GM06990 (cell line): ENCODE measurements at regions not wholly inside any gene's neighbourhood (a gene's known extent, or its start where the extent isn't known, plus 50 kb on each side); places are given as distances from the start of the nearest gene placed in this dataset.
"Not testable (repeated sequence)": the region's sequence is repeated elsewhere in the genome, so short reads cannot be mapped to it uniquely, and the experiment has no call there.

ENCODE experiments used
- DNase-seq: peaks from one replicate; pipeline ENCODE4 v3.0.0-alpha.2; 2011; ENCODE audit not compliant: insufficient read length; ENCODE audit errors: extremely low read depth
- H3K27me3 ChIP-seq: replicated peaks from 2 replicates; pipeline ENCODE4 v1.6.0; 2011; ENCODE audit warnings: low read length; ENCODE audit not compliant: control insufficient read depth, insufficient read depth
- H3K36me3 ChIP-seq: 2 replicates; pipeline ENCODE4 v1.5.1; 2011; ENCODE audit warnings: low read length; ENCODE audit not compliant: control insufficient read depth, insufficient read depth
- H3K4me3 ChIP-seq: replicated peaks from 2 replicates; pipeline ENCODE4 v1.5.1; 2011; ENCODE audit warnings: low read depth, mild to moderate bottlenecking, control low read depth, low read length
- TF ChIP-seq, protein P1 (sequence below): IDR thresholded peaks from 2 replicates; pipeline ENCODE4 v1.5.1; 2011; ENCODE audit warnings: low read length, control low read depth, mild to moderate bottlenecking, inconsistent platforms; ENCODE audit not compliant: insufficient read depth, poor library complexity, severe bottlenecking

DNA sequence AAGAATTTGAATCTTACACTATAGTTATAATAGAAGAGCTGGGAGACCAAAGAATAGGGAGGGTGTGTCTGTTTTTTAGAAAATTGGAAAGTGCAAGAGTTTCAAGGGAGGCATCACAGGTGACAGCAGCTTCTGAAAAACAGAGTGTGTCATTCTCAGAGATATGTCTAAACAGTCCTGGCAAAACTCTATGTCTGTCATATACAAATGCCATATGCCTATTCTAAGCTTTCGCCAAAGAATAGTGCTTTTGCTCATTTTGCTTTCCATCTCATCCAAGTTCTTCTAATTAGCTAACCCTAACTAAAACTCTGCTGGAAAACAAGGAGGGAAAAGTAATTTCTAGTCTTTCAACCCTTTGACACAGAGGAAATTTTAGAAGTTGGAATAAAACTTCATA lies 388.0 kb upstream of the TYRP1 start:
- TF ChIP-seq, protein P1, sequence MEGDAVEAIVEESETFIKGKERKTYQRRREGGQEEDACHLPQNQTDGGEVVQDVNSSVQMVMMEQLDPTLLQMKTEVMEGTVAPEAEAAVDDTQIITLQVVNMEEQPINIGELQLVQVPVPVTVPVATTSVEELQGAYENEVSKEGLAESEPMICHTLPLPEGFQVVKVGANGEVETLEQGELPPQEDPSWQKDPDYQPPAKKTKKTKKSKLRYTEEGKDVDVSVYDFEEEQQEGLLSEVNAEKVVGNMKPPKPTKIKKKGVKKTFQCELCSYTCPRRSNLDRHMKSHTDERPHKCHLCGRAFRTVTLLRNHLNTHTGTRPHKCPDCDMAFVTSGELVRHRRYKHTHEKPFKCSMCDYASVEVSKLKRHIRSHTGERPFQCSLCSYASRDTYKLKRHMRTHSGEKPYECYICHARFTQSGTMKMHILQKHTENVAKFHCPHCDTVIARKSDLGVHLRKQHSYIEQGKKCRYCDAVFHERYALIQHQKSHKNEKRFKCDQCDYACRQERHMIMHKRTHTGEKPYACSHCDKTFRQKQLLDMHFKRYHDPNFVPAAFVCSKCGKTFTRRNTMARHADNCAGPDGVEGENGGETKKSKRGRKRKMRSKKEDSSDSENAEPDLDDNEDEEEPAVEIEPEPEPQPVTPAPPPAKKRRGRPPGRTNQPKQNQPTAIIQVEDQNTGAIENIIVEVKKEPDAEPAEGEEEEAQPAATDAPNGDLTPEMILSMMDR: no peak
- Histone ChIP-seq H3K27me3 (no peaks in the 10 kb centered on the region), H3K4me3 (no peak overlapping the region), H3K36me3 (no peaks in the 10 kb centered on the region)
- DNase-seq: no peak

DNA sequence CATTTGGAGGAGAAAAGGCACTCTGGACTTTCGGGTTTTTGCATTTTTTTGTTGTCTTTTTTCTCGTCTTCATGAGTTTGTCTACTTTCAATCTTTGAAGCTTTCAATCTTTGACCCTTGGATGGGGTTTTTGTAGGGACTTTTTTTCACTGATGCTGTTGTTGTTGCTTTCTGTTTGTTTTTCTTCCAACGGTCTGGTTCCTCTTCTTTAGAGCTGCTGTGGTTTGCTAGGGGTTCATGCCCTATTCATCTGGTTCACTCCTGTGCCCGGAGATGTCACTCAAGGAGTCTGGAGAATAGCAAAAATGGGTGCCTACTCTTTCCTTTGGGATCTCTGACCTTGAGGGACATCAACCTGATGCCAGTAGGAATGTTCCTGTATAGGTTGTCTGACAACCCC lies 378.6 kb upstream of the TYRP1 start:
- Histone ChIP-seq H3K27me3 (no peaks in the 10 kb centered on the region), H3K36me3 (no peaks in the 10 kb centered on the region), H3K4me3 (no peak overlapping the region)
- TF ChIP-seq, protein P1: no peak
- no peak for DNase-seq

DNA sequence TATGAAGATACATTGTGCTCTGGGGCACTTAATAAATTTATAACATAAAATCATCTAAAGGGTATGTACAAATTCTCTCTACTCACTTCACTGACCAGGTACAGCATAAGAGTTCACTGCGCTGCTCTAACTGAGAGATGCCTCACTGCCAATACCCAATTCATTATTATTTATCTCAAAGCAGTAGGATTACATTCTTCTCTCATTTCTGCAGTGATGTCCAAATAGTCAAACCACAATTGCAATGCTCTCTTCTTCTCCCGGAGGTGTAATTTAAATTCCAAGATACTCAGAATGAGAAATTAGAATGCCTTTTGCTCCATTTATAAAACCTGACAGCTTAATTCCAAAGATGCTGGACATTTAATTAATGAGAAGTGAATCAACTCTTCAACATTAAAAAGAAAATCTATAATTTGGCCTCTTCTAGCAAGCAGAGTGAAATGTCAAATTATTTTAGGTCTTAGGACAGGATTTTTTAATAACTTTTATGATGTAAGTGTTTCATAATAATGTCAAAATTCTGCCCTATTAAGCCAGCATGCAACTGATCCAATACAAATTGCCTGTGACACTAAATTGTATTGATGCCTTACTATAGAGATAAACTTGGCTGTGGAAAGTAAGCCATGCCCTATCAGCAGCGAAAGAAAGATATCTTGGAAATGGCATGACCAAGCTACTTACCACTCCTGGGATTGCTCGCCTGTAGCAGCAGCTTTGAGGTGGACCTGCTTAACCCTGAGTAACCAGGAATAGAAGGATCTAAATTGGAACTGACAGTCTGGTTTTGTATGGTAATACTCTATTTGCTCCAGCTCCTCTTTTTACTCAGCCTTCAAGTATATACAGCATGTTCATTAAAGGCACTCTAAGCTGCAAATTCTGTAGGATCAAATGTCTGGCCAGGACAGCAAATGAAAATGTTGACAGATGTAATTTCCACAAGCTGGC lies 374.2 kb upstream of the TYRP1 start:
- DNase-seq: no peak
- no peaks in the 10 kb centered on the region for H3K27me3 ChIP-seq
- H3K4me3 ChIP-seq: no peak overlapping the region
- H3K36me3 ChIP-seq: no peaks in the 10 kb centered on the region
- TF ChIP-seq, protein P1: no peak

DNA sequence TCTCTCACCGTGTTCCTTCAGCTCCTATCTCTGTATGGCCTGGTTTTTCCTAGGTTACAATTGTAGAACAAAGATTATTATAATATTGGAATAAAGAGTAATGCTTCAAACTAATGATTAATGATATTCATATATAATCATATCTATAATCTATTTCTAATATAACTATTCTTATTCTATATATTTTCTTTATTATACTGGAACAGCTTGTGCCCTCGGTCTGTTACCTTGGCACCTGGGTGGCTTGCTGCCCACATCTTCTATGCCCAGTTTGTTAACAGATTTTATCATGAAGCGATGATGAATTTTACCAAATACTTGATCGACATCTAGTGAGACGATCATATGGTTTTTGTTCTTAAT lies 363.6 kb upstream of the TYRP1 start:
- no peak for DNase-seq
- no peak overlapping the region for H3K4me3 ChIP-seq
- no peaks in the 10 kb centered on the region for H3K27me3 ChIP-seq
- TF ChIP-seq, protein P1: no peak
- no peaks in the 10 kb centered on the region for H3K36me3 ChIP-seq

DNA sequence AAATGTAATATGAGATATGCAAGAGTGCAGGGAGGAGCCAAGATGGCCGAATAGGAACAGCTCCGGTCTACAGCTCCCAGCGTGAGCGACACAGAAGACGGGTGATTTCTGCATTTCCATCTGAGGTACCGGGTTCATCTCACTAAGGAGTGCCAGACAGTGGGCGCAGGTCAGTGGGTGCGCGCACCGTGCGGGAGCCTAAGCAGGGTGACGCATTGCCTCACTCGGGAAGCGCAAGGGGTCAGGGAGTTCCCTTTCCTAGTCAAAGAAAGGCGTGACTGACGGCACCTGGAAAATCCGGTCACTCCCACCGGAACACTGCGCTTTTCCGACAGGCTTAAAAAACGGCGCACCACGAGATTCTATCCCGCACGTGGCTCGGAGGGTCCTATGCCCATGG lies 359.2 kb upstream of the TYRP1 start:
- H3K4me3 ChIP-seq, DNase-seq, H3K27me3 ChIP-seq: not testable (repeated sequence)

DNA sequence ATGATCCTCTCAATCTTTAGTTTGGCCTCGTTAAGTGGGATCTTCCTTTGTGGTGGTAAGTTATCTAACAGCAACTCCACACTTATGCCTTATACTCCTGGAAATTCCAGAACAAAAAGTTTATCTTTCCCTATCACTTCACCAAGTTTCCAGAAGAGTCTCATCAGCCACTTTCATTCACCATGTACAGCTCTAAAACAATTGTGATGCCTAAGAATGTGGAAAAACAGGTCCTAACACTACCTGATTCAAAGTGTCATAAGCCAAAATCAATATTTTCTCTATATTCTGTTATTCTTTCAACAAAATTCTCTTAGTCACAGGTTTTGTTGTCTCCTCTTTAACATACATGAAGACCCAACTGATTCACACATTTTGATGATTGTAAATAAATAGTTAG lies 342.4 kb upstream of the TYRP1 start:
- H3K27me3 ChIP-seq: no peaks in the 10 kb centered on the region
- TF ChIP-seq, protein P1: no peak
- no peaks in the 10 kb centered on the region for H3K36me3 ChIP-seq
- DNase-seq: no peak
- no peak overlapping the region for H3K4me3 ChIP-seq

More for the DNA sequence above, 359.2 kb upstream of the TYRP1 start:
- not testable (repeated sequence) for H3K36me3 ChIP-seq
